HEK293 (cell line): ENCODE measurements at regions not wholly inside any gene's neighbourhood (a gene's known extent, or its start where the extent isn't known, plus 50 kb on each side); places are given as distances from the start of the nearest gene placed in this dataset.

Source experiments
- CTCF ChIA-PET: fragments of 350-600 bp; formaldehyde crosslinking; extraction: SDS; loops from one replicate; lab custom pipeline; 2021; ENCODE audit warnings: antibody characterized with exemption; lab: Yijun Ruan, JAX
- POLR2A ChIA-PET: fragments of 300-600 bp; formaldehyde crosslinking; extraction: SDS; loops from one replicate; lab custom pipeline; 2020; ENCODE audit warnings: antibody characterized with exemption, inconsistent platforms; lab: Yijun Ruan, JAX
- H3K27ac ChIP-seq: fragments of 200-500 bp; sonication (Bioruptor generic); 2 replicates; pipeline ENCODE4 v1.5.1; 2014; ENCODE audit warnings: low read depth, low read length, control low read depth, inconsistent platforms; ENCODE audit errors: extremely low read depth
- H3K36me3 ChIP-seq, 2 experiments: fragments of 200-500 bp in 1 of 2; sonication (Bioruptor generic) in 1 of 2; 1 replicate in 1 of 2; 2 replicates in 1 of 2; pipeline ENCODE4 v1.5.1; 2014 to 2017; ENCODE audit warnings: inconsistent platforms in 2 of 2, low read length in 2 of 2; ENCODE audit not compliant: control insufficient read depth in 2 of 2, insufficient read depth in 1 of 2
- H3K4me1 ChIP-seq: fragments of 200-500 bp; sonication (Bioruptor generic); 2 replicates; pipeline ENCODE4 v1.5.1; 2014; ENCODE audit warnings: mild to moderate bottlenecking, low read length, inconsistent platforms; ENCODE audit not compliant: control insufficient read depth, insufficient read depth
- H3K4me3 ChIP-seq: 2 replicates; pipeline ENCODE4 v1.5.1; 2011; ENCODE audit warnings: low read depth, mild to moderate bottlenecking, control low read depth, low read length, moderate library complexity
- H3K9me3 ChIP-seq: fragments of 200-500 bp; sonication (Bioruptor generic); 2 replicates; pipeline ENCODE4 v1.5.1; 2014; ENCODE audit warnings: low read depth, low read length, inconsistent platforms; ENCODE audit not compliant: control insufficient read depth, insufficient read depth
- BCL6B ChIP-seq: fragments of 450-650 bp; formaldehyde crosslinking; IDR thresholded peaks from 2 replicates; pipeline ENCODE4 v1.5.1; 2017; ENCODE audit warnings: missing biosample characterization, missing genetic modification characterization
- GFI1B ChIP-seq: fragments of 450-650 bp; formaldehyde crosslinking; IDR thresholded peaks from 2 replicates; pipeline ENCODE4 v1.5.1; 2016; ENCODE audit warnings: missing biosample characterization, missing genetic modification characterization
- GLIS2 ChIP-seq: fragments of 450-650 bp; formaldehyde crosslinking; IDR thresholded peaks from 2 replicates; pipeline ENCODE4 v1.5.1; 2016; ENCODE audit warnings: missing biosample characterization, missing genetic modification characterization
- KLF17 ChIP-seq: fragments of 450-650 bp; formaldehyde crosslinking; IDR thresholded peaks from 2 replicates; pipeline ENCODE4 v1.5.1; 2016; ENCODE audit warnings: missing biosample characterization, missing genetic modification characterization
- MEIS1 ChIP-seq: sonication (generic); formaldehyde crosslinking; IDR thresholded peaks from 2 replicates; pipeline ENCODE4 v1.8.1; 2022; ENCODE audit warnings: missing genetic modification reagents, mild to moderate bottlenecking, borderline replicate concordance
- MYNN ChIP-seq: fragments of 450-650 bp; formaldehyde crosslinking; IDR thresholded peaks from 2 replicates; pipeline ENCODE4 v1.5.1; 2016; ENCODE audit warnings: missing biosample characterization, missing genetic modification characterization, borderline replicate concordance
- PRDM2 ChIP-seq: fragments of 450-650 bp; formaldehyde crosslinking; IDR thresholded peaks from 2 replicates; pipeline ENCODE4 v1.5.1; 2016; ENCODE audit warnings: missing biosample characterization, missing genetic modification characterization, borderline replicate concordance
- PRDM4 ChIP-seq: fragments of 450-650 bp; formaldehyde crosslinking; IDR thresholded peaks from 2 replicates; pipeline ENCODE4 v1.5.1; 2017; ENCODE audit warnings: missing biosample characterization, missing genetic modification characterization
- RBAK ChIP-seq: fragments of 450-650 bp; formaldehyde crosslinking; IDR thresholded peaks from 2 replicates; pipeline ENCODE4 v1.5.1; 2016; ENCODE audit warnings: missing biosample characterization, missing genetic modification characterization
- SALL2 ChIP-seq: fragments of 450-650 bp; formaldehyde crosslinking; IDR thresholded peaks from 2 replicates; pipeline ENCODE4 v1.5.0; 2017; ENCODE audit warnings: missing biosample characterization, mild to moderate bottlenecking, missing genetic modification characterization, borderline replicate concordance
- SETDB1 ChIP-seq: IDR thresholded peaks from one replicate; pipeline ENCODE4 v1.6.1; 2017; ENCODE audit warnings: mild to moderate bottlenecking, low read length, moderate library complexity, mixed read lengths; ENCODE audit not compliant: insufficient read length
- SP7 ChIP-seq: fragments of 450-650 bp; formaldehyde crosslinking; IDR thresholded peaks from 2 replicates; pipeline ENCODE4 v1.5.1; 2016; ENCODE audit warnings: missing biosample characterization, missing genetic modification characterization
- YY2 ChIP-seq: fragments of 450-650 bp; formaldehyde crosslinking; IDR thresholded peaks from 2 replicates; pipeline ENCODE4 v1.5.1; 2016; ENCODE audit warnings: missing biosample characterization, missing genetic modification characterization
- ZNF133 ChIP-seq: fragments of 450-650 bp; formaldehyde crosslinking; IDR thresholded peaks from 2 replicates; pipeline ENCODE4 v1.5.1; 2016; ENCODE audit warnings: missing biosample characterization, missing genetic modification characterization
- ZNF280D ChIP-seq: fragments of 450-650 bp; formaldehyde crosslinking; IDR thresholded peaks from 2 replicates; pipeline ENCODE4 v1.5.1; 2016; ENCODE audit warnings: missing biosample characterization, missing genetic modification characterization
- ZNF391 ChIP-seq: fragments of 450-650 bp; formaldehyde crosslinking; IDR thresholded peaks from 2 replicates; pipeline ENCODE4 v1.5.1; 2016; ENCODE audit warnings: low read depth, missing biosample characterization, missing genetic modification characterization, borderline replicate concordance
- ZNF473 ChIP-seq: fragments of 450-650 bp; formaldehyde crosslinking; IDR thresholded peaks from 2 replicates; pipeline ENCODE4 v1.5.1; 2017; ENCODE audit warnings: missing biosample characterization, missing genetic modification characterization
- ZNF530 ChIP-seq: fragments of 450-650 bp; formaldehyde crosslinking; IDR thresholded peaks from 2 replicates; pipeline ENCODE4 v1.5.1; 2016; ENCODE audit warnings: low read depth, missing biosample characterization, missing genetic modification characterization
- ZNF624 ChIP-seq: fragments of 450-650 bp; formaldehyde crosslinking; IDR thresholded peaks from 2 replicates; pipeline ENCODE4 v1.5.1; 2017; ENCODE audit warnings: missing biosample characterization, missing genetic modification characterization
- ZNF670 ChIP-seq: fragments of 450-650 bp; formaldehyde crosslinking; IDR thresholded peaks from 2 replicates; pipeline ENCODE4 v1.5.1; 2016; ENCODE audit warnings: missing biosample characterization, missing genetic modification characterization, low read depth
- ZNF768 ChIP-seq: fragments of 450-650 bp; formaldehyde crosslinking; IDR thresholded peaks from 2 replicates; pipeline ENCODE4 v1.5.1; 2018; ENCODE audit warnings: missing biosample characterization, mild to moderate bottlenecking, missing genetic modification characterization

GRCh38 chr4:83753260-83753659 is 217.4 kb downstream of the GPAT3 start:
- ChIA-PET POLR2A (no interaction called here), CTCF (interaction anchor here (0.6 kb wide), 2 partner anchors 226 to 861 kb away, joined by 3 read pairs; no protein-coding TSS in a partner anchor)
- no peaks in the 10 kb centered on the region for H3K36me3 ChIP-seq
- no peaks in the 10 kb centered on the region for H3K4me1 ChIP-seq
- H3K9me3 ChIP-seq: no peaks in the 10 kb centered on the region
- no peak for TF ChIP-seq YY2 (tag by site-specific recombination)
- no peak for TF ChIP-seq ZNF624 (tag by site-specific recombination)
- TF ChIP-seq KLF17 (tag by site-specific recombination): no peak
- no peak overlapping the region for H3K27ac ChIP-seq
- no peak overlapping the region for H3K4me3 ChIP-seq

- Histone ChIP-seq H3K27ac (no peak overlapping the region), H3K36me3 (no peaks in the 10 kb centered on the region), H3K4me1 (no peaks in the 10 kb centered on the region), H3K9me3 (no peaks in the 10 kb centered on the region), H3K4me3 (no peak overlapping the region)
- CTCF ChIA-PET: no interaction called here
- POLR2A ChIA-PET: no interaction called here
- TF ChIP-seq ZNF280D (tag by site-specific recombination) (no peak), ZNF670 (tag by site-specific recombination) (no peak), MEIS1 (CRISPR knock-in tag) (no peak), ZNF768 (tag by site-specific recombination) (no peak), ZNF391 (tag by site-specific recombination) (no peak), PRDM2 (tag by site-specific recombination) (no peak), SALL2 (tag by site-specific recombination) (no peak), SP7 (tag by site-specific recombination) (no peak), RBAK (tag by site-specific recombination) (no peak), GLIS2 (tag by site-specific recombination) (no peak), ZNF530 (no peak), MYNN (tag by site-specific recombination) (no peak), BCL6B (tag by site-specific recombination) (no peak), ZNF133 (no peak), PRDM4 (tag by site-specific recombination) (no peak), SETDB1 (no peak), ZNF473 (no peak), GFI1B (no peak)
Measured at GRCh38 chr4:83751336-83751949, 215.5 kb downstream of the GPAT3 start.
